ENCODE measurements at regions not wholly inside any gene's neighbourhood (a gene's known extent, or its start where the extent isn't known, plus 50 kb on each side); places are given as distances from the start of the nearest gene placed in this dataset.

DNA sequence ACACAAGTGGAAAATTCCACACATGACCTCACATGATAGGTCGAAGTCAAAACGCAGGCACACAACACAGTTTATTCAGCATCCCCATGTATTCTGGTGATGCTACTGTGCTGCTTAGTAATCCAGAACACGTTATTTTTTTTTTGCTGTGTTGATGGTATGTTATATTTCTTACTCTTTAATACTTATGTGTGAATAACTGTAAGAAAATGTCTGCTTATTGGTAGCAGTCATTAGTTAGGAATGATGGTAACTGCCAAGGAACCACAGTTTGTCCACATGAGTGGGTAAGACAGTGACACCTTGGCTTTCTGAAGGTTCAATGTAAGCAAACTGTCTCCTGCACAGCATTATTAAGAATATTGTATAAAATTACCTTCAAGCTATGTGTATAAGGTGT lies 107.7 kb upstream of the DAPK1 start:
- H3K36me3 Mint-ChIP-seq (ENCODE audit: low read depth), result peaks cover 8% of the 10 kb centered on the region
- ATAC-seq, result no peak
- no peak overlapping the region for H3K27ac ChIP-seq (ENCODE audit: low read depth)
- H4K20me1 ChIP-seq (replicated peaks; ENCODE audit: insufficient read depth), result no peaks in the 10 kb centered on the region
- no peaks in the 10 kb centered on the region for H3F3A ChIP-seq (replicated peaks; ENCODE audit: low read depth)
- H3K4me1 Mint-ChIP-seq, result peaks cover 29% of the 10 kb centered on the region
- H3K27me3 Mint-ChIP-seq (ENCODE audit: insufficient read depth, low read depth, poor library complexity), result peaks cover 2% of the 10 kb centered on the region
- H3K4me1 ChIP-seq (ENCODE audit: insufficient read depth), result peaks cover 35% of the 10 kb centered on the region
- TF ChIP-seq STAT1 (IDR thresholded peaks at IDR 0.05; ENCODE audit: unreplicated experiment) (no peak), NANOG (IDR thresholded peaks at IDR 0.05; ENCODE audit: borderline replicate concordance) (no peak), JUNB (IDR thresholded peaks at IDR 0.05; ENCODE audit: unreplicated experiment) (no peak), ZNF114 (CRISPR knock-in tag; IDR thresholded peaks at IDR 0.05) (no peak), ZNF331 (CRISPR knock-in tag; IDR thresholded peaks at IDR 0.05; ENCODE audit: low read depth) (no peak), EZH2phosphoT487 (IDR thresholded peaks at IDR 0.05; ENCODE audit: unreplicated experiment) (no peak), POLR2AphosphoS5 (IDR thresholded peaks at IDR 0.05; ENCODE audit: low read depth) (no peak), EZH2 (IDR thresholded peaks at IDR 0.05; ENCODE audit: low read depth, unreplicated experiment) (no peak)
- TF ChIP-seq, protein P1, sequence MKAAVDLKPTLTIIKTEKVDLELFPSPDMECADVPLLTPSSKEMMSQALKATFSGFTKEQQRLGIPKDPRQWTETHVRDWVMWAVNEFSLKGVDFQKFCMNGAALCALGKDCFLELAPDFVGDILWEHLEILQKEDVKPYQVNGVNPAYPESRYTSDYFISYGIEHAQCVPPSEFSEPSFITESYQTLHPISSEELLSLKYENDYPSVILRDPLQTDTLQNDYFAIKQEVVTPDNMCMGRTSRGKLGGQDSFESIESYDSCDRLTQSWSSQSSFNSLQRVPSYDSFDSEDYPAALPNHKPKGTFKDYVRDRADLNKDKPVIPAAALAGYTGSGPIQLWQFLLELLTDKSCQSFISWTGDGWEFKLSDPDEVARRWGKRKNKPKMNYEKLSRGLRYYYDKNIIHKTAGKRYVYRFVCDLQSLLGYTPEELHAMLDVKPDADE (IDR thresholded peaks at IDR 0.05), result no peak
- TF ChIP-seq, protein P2, sequence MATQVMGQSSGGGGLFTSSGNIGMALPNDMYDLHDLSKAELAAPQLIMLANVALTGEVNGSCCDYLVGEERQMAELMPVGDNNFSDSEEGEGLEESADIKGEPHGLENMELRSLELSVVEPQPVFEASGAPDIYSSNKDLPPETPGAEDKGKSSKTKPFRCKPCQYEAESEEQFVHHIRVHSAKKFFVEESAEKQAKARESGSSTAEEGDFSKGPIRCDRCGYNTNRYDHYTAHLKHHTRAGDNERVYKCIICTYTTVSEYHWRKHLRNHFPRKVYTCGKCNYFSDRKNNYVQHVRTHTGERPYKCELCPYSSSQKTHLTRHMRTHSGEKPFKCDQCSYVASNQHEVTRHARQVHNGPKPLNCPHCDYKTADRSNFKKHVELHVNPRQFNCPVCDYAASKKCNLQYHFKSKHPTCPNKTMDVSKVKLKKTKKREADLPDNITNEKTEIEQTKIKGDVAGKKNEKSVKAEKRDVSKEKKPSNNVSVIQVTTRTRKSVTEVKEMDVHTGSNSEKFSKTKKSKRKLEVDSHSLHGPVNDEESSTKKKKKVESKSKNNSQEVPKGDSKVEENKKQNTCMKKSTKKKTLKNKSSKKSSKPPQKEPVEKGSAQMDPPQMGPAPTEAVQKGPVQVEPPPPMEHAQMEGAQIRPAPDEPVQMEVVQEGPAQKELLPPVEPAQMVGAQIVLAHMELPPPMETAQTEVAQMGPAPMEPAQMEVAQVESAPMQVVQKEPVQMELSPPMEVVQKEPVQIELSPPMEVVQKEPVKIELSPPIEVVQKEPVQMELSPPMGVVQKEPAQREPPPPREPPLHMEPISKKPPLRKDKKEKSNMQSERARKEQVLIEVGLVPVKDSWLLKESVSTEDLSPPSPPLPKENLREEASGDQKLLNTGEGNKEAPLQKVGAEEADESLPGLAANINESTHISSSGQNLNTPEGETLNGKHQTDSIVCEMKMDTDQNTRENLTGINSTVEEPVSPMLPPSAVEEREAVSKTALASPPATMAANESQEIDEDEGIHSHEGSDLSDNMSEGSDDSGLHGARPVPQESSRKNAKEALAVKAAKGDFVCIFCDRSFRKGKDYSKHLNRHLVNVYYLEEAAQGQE (IDR thresholded peaks at IDR 0.05; ENCODE audit: unreplicated experiment), result no peak
- TF ChIP-seq, protein P3, sequence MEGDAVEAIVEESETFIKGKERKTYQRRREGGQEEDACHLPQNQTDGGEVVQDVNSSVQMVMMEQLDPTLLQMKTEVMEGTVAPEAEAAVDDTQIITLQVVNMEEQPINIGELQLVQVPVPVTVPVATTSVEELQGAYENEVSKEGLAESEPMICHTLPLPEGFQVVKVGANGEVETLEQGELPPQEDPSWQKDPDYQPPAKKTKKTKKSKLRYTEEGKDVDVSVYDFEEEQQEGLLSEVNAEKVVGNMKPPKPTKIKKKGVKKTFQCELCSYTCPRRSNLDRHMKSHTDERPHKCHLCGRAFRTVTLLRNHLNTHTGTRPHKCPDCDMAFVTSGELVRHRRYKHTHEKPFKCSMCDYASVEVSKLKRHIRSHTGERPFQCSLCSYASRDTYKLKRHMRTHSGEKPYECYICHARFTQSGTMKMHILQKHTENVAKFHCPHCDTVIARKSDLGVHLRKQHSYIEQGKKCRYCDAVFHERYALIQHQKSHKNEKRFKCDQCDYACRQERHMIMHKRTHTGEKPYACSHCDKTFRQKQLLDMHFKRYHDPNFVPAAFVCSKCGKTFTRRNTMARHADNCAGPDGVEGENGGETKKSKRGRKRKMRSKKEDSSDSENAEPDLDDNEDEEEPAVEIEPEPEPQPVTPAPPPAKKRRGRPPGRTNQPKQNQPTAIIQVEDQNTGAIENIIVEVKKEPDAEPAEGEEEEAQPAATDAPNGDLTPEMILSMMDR (conservative IDR thresholded peaks at IDR 0.05; ENCODE audit: low read depth in 2 of 2), result no peak
- TF ChIP-seq, protein P4, sequence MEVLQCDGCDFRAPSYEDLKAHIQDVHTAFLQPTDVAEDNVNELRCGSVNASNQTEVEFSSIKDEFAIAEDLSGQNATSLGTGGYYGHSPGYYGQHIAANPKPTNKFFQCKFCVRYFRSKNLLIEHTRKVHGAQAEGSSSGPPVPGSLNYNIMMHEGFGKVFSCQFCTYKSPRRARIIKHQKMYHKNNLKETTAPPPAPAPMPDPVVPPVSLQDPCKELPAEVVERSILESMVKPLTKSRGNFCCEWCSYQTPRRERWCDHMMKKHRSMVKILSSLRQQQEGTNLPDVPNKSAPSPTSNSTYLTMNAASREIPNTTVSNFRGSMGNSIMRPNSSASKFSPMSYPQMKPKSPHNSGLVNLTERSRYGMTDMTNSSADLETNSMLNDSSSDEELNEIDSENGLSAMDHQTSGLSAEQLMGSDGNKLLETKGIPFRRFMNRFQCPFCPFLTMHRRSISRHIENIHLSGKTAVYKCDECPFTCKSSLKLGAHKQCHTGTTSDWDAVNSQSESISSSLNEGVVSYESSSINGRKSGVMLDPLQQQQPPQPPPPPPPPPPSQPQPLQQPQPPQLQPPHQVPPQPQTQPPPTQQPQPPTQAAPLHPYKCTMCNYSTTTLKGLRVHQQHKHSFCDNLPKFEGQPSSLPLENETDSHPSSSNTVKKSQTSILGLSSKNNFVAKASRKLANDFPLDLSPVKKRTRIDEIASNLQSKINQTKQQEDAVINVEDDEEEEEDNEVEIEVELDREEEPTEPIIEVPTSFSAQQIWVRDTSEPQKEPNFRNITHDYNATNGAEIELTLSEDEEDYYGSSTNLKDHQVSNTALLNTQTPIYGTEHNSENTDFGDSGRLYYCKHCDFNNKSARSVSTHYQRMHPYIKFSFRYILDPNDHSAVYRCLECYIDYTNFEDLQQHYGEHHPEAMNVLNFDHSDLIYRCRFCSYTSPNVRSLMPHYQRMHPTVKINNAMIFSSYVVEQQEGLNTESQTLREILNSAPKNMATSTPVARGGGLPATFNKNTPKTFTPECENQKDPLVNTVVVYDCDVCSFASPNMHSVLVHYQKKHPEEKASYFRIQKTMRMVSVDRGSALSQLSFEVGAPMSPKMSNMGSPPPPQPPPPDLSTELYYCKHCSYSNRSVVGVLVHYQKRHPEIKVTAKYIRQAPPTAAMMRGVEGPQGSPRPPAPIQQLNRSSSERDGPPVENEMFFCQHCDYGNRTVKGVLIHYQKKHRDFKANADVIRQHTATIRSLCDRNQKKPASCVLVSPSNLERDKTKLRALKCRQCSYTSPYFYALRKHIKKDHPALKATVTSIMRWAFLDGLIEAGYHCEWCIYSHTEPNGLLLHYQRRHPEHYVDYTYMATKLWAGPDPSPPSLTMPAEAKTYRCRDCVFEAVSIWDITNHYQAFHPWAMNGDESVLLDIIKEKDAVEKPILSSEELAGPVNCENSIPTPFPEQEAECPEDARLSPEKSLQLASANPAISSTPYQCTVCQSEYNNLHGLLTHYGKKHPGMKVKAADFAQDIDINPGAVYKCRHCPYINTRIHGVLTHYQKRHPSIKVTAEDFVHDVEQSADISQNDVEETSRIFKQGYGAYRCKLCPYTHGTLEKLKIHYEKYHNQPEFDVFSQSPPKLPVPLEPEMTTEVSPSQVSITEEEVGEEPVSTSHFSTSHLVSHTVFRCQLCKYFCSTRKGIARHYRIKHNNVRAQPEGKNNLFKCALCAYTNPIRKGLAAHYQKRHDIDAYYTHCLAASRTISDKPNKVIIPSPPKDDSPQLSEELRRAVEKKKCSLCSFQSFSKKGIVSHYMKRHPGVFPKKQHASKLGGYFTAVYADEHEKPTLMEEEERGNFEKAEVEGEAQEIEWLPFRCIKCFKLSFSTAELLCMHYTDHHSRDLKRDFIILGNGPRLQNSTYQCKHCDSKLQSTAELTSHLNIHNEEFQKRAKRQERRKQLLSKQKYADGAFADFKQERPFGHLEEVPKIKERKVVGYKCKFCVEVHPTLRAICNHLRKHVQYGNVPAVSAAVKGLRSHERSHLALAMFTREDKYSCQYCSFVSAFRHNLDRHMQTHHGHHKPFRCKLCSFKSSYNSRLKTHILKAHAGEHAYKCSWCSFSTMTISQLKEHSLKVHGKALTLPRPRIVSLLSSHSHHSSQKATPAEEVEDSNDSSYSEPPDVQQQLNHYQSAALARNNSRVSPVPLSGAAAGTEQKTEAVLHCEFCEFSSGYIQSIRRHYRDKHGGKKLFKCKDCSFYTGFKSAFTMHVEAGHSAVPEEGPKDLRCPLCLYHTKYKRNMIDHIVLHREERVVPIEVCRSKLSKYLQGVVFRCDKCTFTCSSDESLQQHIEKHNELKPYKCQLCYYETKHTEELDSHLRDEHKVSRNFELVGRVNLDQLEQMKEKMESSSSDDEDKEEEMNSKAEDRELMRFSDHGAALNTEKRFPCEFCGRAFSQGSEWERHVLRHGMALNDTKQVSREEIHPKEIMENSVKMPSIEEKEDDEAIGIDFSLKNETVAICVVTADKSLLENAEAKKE (CRISPR knock-in tag; IDR thresholded peaks at IDR 0.05), result no peak
- no peak overlapping the region for H2AFZ ChIP-seq
- H3K9me3 Mint-ChIP-seq, result peaks cover 7% of the 10 kb centered on the region; the same call in 1 of the 3 replicates
- peaks cover 3% of the 10 kb centered on the region; the same call in 1 of the 2 replicates for H3K9me2 ChIP-seq (ENCODE audit: insufficient read depth)
- H3K27me3 ChIP-seq (ENCODE audit: insufficient read depth), result no peaks in the 10 kb centered on the region
- no peak for DNase-seq (ENCODE audit: low spot score)
- H3K4me2 ChIP-seq, result 0 out of 2 replicates have a peak overlapping the region, but pooled peaks have one; percentile 10
- H3K27ac Mint-ChIP-seq, result no peak overlapping the region
- H3K4me3 Mint-ChIP-seq, result no peak overlapping the region
- H3K4me3 ChIP-seq, result no peak overlapping the region
- H3K79me2 ChIP-seq (replicated peaks; ENCODE audit: insufficient read depth), result no peaks in the 10 kb centered on the region; the same call in 1 of the 2 replicates
- H3K36me3 ChIP-seq (ENCODE audit: insufficient read depth), result no peaks in the 10 kb centered on the region
